ENCODE measurements at regions not wholly inside any gene's neighbourhood (a gene's known extent, or its start where the extent isn't known, plus 50 kb on each side); places are given as distances from the start of the nearest gene placed in this dataset.
"Not testable (repeated sequence)": the region's sequence is repeated elsewhere in the genome, so short reads cannot be mapped to it uniquely, and the experiment has no call there.

DNA sequence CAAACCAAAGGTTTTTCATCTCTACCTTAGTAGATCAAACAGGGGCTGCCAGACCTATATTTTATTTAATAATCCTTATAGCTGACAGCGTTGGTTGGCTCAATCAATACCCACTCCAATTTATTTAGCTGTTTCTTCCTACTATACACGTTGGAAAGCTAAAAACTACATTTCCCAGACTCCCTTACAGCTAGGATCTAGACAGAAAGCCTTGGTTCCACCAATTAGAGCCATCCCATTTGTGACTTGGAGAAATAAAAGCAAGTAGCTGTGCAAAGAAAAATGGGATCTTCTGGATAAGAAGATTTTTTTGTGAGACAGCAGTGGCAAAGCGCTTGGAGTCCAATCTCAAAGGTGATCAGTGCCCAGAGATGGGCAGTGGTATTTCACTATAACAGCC, 331.3 kb upstream of the MEIS1 start:
- Mint-ChIP-seq H3K4me1 (no peaks in the 10 kb centered on the region), H3K4me3 (no peak overlapping the region), H3K27me3 (no peaks in the 10 kb centered on the region), H3K9me3 (no peaks in the 10 kb centered on the region), H3K36me3 (no peaks in the 10 kb centered on the region), H3K27ac (no peak overlapping the region)
- no peak for DNase-seq
- CTCF ChIA-PET = no interaction called here

DNA sequence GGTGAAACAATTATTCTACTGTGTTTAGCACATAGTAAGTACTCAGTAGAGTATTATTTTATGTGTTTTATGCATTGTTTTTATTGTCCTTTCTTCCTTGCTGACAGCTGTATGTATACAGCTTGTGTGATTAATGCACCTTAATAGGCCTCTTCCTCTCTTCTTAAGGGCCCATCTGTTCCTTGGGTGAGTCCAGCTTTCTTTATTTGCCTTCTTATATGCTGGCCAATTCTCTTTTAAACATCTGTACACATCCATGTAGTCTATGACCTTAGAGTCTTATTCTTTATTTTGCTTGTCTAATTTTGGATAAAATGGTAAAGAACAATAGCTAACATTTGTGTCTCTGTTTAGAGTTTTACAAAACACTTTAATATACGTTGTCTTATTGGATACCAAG, 333.7 kb upstream of the MEIS1 start:
- Mint-ChIP-seq H3K9me3 (peaks cover 1% of the 10 kb centered on the region), H3K4me1 (no peaks in the 10 kb centered on the region), H3K27ac (no peak overlapping the region), H3K36me3 (no peaks in the 10 kb centered on the region), H3K4me3 (no peak overlapping the region), H3K27me3 (no peaks in the 10 kb centered on the region)
- DNase-seq = no peak
- CTCF ChIA-PET = interaction anchor here (0.8 kb wide), 1 partner anchor 263 kb away, joined by 3 read pairs; no protein-coding TSS in a partner anchor

DNA sequence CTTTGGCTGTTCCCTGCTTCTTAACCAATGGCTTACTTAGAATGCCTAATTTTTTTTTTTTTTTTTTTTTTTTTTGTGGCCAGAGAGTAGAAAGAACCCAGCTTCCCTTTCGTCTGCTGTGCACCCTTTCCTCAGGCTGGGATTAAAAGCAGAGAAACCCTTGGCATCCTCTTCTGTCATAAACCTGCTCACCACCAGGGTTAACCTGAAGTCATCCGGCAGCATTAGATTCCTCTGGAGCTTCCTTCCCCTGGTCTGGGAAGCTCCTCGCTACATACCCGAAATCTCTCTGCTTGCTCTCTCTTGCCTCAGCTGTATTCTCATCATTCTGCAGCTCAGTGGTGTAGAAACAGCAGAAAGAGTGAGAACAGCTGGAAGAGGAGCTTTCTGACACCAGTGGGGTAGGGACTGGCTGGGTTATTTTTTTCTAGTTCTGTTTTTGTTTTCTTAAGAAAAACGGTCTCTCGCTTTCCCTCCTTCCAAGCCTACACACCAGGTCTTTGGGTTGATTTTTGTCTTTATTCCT, 339.0 kb upstream of the MEIS1 start:
- no peak overlapping the region for H3K4me3 Mint-ChIP-seq
- no peaks in the 10 kb centered on the region for H3K27me3 Mint-ChIP-seq
- no peaks in the 10 kb centered on the region for H3K36me3 Mint-ChIP-seq
- no peaks in the 10 kb centered on the region for H3K4me1 Mint-ChIP-seq
- CTCF ChIA-PET = interaction anchor here (1.3 kb wide), 1 partner anchor 11 kb away, joined by 4 read pairs; no protein-coding TSS in a partner anchor
- peaks cover 9% of the 10 kb centered on the region for H3K9me3 Mint-ChIP-seq
- H3K27ac Mint-ChIP-seq = no peak overlapping the region
- DNase-seq = no peak

DNA sequence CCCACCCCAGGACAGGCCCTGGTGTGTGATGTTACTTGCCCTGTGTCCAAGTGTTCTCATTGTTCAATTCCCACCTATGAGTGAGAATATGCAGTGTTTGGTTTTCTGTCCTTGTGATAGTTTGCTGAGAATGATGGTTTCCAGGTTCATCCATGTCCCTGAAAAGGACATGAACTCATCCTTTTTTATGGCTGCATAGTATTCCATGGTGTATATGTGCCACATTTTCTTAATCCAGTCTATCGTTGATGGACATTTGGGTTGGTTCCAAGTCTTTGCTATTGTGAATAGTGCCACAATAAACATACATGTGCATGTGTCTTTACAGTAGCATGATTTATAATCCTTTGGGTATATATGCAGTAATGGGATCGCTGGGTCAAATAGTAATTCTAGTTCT, 340.2 kb upstream of the MEIS1 start:
- H3K4me1 Mint-ChIP-seq, H3K27ac Mint-ChIP-seq, DNase-seq, H3K27me3 Mint-ChIP-seq, H3K36me3 Mint-ChIP-seq, H3K4me3 Mint-ChIP-seq, CTCF ChIA-PET: not testable (repeated sequence)
- H3K9me3 Mint-ChIP-seq = peaks cover 15% of the 10 kb centered on the region

DNA sequence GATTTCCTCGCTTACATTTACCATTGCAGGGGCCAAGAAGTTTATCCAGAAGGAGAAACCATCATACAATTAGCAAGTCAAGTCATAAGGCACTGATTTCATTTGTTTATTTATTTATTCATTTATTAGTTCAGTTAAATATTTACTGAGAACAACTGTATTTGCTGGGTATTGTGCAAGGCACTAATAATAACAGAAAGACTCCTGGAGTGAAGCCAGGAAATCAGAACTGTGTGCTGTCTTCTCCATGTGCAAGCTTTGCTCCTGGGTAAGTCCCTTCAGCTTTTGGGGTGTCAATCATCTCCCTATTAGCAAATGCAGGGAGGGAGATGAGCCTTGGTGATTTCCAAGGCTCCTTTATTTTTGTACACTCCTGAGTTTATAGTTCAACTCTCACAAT, 341.6 kb upstream of the MEIS1 start:
- Mint-ChIP-seq H3K27me3 (no peaks in the 10 kb centered on the region), H3K36me3 (no peaks in the 10 kb centered on the region), H3K27ac (no peak overlapping the region), H3K4me3 (no peak overlapping the region), H3K9me3 (peaks cover 18% of the 10 kb centered on the region), H3K4me1 (no peaks in the 10 kb centered on the region)
- DNase-seq = no peak
- CTCF ChIA-PET = no interaction called here

DNA sequence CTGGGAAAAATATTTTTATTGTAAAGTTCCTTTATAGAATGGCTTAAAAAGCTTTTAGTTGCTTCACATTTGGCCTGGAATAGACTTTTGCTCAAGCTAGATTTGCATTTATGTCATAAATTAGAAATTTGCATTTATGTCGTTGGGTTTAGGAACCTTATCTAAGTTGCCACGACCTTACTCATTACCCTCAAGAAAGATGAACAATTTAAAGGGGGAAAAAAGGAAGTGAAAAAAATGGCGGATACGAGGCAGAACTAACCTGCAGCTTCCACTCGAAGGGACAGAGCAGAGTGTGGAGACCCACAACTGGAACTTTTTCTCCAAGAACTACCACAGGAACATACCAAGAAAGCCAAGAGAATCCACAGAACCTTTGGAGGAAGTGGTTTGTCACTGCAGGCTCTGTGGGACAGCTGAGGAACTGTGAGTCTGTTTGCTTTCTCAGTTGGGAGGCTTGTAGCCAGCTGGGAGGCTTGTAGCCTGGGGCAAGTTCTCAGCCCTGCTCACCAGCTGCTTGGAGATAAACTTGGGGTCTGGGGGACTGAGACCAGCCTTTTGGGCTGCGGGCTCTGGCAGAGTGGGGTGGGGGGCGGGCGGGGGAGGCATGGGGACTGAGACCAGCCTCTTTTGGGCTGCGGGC, 349.9 kb upstream of the MEIS1 start:
- no peak overlapping the region for H3K27ac Mint-ChIP-seq
- CTCF ChIA-PET = no interaction called here
- H3K4me3 Mint-ChIP-seq = no peak overlapping the region
- H3K9me3 Mint-ChIP-seq = peaks cover 8% of the 10 kb centered on the region
- no peaks in the 10 kb centered on the region for H3K36me3 Mint-ChIP-seq
- H3K27me3 Mint-ChIP-seq = no peaks in the 10 kb centered on the region
- no peak for DNase-seq
- H3K4me1 Mint-ChIP-seq = no peaks in the 10 kb centered on the region

DNA sequence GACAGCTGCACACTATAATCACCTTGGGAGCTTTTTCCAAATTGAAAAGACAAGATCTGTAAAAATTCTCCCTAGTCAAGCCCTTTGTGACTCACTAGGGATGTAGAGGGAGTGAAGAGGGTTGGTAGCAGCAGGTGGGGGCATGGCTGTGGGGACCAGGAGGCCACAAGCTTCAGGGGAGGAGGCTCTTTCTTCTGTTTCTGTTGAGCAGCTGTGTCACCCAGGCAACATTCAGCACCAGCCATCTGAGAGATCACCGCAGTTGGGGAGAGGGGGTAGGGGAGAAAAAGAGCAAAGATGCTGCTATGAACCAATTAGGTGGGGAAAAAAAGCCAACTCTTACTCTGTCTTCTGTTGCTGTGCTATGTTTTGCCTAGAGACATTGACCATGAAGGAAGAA, 352.3 kb upstream of the MEIS1 start:
- H3K4me1 Mint-ChIP-seq = no peaks in the 10 kb centered on the region
- H3K4me3 Mint-ChIP-seq = no peak overlapping the region
- CTCF ChIA-PET = no interaction called here
- H3K9me3 Mint-ChIP-seq = peaks cover 2% of the 10 kb centered on the region
- DNase-seq = no peak
- no peak overlapping the region for H3K27ac Mint-ChIP-seq
- H3K36me3 Mint-ChIP-seq = no peaks in the 10 kb centered on the region
- no peaks in the 10 kb centered on the region for H3K27me3 Mint-ChIP-seq

DNA sequence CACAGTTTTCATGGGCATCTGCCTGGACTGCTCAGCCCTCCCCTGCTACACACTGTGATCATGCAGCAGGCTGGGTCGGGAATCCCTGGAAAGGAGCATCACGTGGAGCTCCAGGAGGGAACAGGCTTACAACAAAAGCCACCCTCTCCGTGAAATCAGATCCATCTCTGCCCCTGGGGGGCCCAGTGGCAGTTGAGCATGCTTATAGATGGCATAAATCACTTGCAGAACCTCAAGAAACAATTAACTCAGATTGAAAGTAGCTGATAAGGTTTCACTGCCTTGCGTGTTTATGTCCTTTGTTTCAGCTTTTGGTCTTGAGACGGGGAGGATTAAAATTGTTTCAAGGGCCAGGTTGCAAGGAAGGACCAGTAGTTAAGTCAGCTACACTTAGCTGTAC, 354.8 kb upstream of the MEIS1 start:
- CTCF ChIA-PET = no interaction called here
- DNase-seq = no peak
- Mint-ChIP-seq H3K9me3 (no peaks in the 10 kb centered on the region), H3K27me3 (no peaks in the 10 kb centered on the region), H3K36me3 (no peaks in the 10 kb centered on the region), H3K4me3 (no peak overlapping the region), H3K4me1 (no peaks in the 10 kb centered on the region), H3K27ac (no peak overlapping the region)

DNA sequence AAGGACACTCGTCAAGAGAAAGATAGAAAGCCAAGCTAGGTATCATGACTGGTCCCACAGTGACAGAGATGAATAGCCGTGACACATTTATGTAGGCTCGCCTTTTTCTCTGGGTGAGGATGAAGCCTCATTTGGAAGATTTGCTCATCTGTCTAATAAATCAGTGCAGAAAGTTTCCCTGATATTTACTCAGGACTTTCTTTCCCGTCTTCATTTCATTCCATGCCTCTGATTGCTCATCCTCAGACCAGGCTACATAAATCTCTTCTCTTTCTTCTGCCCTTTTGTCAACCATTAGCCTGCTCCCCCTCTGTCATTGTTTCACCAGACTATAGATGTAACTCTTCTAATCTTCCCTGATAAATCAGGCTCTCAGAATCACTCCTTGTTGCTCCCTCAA, 361.8 kb upstream of the MEIS1 start:
- Mint-ChIP-seq H3K9me3 (no peaks in the 10 kb centered on the region), H3K36me3 (no peaks in the 10 kb centered on the region), H3K27ac (no peak overlapping the region), H3K27me3 (no peaks in the 10 kb centered on the region), H3K4me1 (no peaks in the 10 kb centered on the region), H3K4me3 (no peak overlapping the region)
- DNase-seq = no peak
- CTCF ChIA-PET = no interaction called here

DNA sequence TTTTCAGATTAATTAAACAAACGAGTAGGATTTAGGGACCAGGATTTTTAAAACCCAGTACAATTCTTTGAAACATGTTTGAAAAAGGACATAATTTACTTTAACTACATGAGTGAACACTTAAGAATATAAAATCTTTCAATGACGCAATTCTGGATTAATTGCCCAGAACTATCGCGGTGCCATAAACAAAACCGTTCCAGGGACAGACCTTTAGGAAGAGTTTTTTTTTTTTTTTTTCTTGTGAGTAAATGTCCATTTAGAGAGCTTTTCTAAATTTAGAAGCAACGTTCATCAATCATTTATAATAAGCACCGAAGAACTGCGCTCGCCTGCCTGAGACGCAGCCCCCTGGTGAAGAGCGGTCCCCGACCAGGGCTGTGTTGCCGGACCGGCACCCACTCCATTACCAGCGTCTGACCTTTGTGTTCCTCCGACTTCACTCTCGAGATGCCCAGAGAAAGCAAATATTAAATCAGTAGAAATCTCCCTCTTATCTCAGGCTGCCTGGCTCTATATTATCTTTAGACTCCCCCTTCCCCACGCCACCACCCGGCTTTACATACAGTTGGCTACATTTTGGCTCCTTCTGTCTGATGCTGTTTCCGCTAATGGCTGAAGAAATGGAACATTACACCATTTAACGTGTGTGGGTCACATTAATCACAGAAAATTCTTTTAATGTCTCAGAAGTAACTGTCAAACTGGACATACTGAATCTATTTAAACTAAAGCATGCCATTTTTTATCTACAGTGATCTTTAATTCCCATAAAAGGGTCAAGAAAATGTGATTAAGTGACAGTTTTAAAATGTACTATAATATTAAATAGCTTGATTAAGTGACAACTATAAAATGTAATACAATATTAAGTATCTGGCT, 364.0 kb upstream of the MEIS1 start:
- no peaks in the 10 kb centered on the region for H3K9me3 Mint-ChIP-seq
- H3K4me1 Mint-ChIP-seq = no peaks in the 10 kb centered on the region
- H3K27ac Mint-ChIP-seq = no peak overlapping the region
- H3K4me3 Mint-ChIP-seq = no peak overlapping the region
- CTCF ChIA-PET = no interaction called here
- no peaks in the 10 kb centered on the region for H3K27me3 Mint-ChIP-seq
- DNase-seq = no peak
- no peaks in the 10 kb centered on the region for H3K36me3 Mint-ChIP-seq

DNA sequence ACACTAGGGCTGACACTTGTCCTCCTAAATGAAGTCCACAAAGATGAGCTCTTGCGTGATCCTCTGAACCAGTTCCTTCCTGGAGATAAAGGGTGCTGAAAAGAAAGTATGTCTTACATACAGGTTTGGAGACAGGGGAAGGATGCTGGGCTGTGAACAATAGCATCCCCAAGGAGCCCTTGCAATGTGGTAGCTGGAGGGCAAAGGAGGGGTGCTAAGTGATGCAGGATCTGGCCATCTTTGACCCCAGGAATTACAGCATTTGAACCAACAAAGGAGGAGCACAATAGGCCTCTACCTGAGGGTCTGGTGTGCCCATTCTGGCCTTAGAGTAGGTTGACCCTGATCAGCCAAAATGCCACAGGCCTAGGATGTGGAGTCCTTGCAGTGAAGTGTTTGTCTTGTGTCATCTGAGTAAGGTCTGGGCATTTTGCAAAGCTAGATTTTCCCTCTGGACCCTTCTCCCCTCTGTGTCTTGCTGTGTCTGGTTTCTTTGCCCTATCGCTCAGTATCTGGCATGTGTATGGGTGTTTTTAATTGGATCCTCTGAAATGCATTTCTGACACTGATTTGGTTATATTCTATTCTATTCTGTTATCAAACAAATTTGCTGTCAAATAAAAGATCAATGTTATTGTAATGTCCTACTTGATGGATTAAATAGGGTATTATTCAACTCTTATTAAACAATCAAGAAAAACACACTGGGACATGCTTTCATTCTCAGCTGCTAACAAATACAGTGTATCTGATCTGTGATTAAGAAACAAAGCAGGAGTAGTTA, 364.8 kb upstream of the MEIS1 start:
- Mint-ChIP-seq H3K9me3 (no peaks in the 10 kb centered on the region), H3K27ac (no peak overlapping the region), H3K27me3 (no peaks in the 10 kb centered on the region), H3K4me3 (no peak overlapping the region), H3K36me3 (no peaks in the 10 kb centered on the region), H3K4me1 (no peaks in the 10 kb centered on the region)
- DNase-seq = no peak
- CTCF ChIA-PET = no interaction called here

DNA sequence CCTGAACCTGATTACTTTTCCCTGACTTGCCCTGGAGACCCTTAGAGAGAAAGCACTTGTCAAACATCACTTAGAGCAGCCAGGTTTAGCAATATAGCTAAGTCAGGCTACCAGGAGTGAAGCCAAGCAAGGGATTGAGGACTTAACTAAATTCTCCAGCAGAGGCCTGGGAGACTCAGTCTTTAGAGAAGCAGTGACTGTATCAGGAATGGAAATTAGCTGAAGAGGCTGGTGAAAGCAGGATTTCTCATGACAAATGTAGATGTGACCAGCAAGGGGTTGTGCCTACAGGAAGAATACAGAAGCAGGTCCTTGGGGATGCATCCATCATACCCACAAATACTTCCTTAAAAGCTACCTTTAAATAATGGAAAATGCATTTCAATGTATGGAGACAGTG, 368.9 kb upstream of the MEIS1 start:
- Mint-ChIP-seq H3K4me3 (no peak overlapping the region), H3K36me3 (no peaks in the 10 kb centered on the region), H3K27me3 (no peaks in the 10 kb centered on the region), H3K27ac (no peak overlapping the region), H3K9me3 (no peaks in the 10 kb centered on the region), H3K4me1 (no peaks in the 10 kb centered on the region)
- CTCF ChIA-PET = no interaction called here
- no peak for DNase-seq

DNA sequence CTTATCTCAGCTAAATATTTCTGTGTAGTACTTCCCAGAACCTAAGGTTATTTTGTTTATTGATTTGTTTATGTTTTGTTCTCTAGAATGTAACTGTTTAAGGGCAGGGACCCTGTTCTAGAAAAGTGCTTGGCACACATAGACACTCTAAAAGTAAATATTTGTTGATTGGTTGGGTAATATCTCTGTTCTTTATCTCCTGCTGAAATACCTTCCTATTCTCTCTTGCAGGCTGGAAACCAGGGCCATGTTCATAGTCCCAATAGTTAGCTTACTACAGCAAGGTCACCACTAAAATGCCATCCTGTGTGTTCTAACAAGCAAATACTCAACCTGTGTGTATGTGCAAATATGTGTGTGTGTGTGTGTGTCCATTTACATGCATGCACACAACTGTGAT, 375.6 kb upstream of the MEIS1 start:
- no peaks in the 10 kb centered on the region for H3K9me3 Mint-ChIP-seq
- no peak for DNase-seq
- H3K36me3 Mint-ChIP-seq = no peaks in the 10 kb centered on the region
- H3K4me1 Mint-ChIP-seq = no peaks in the 10 kb centered on the region
- no peaks in the 10 kb centered on the region for H3K27me3 Mint-ChIP-seq
- no peak overlapping the region for H3K4me3 Mint-ChIP-seq
- CTCF ChIA-PET = no interaction called here
- no peak overlapping the region for H3K27ac Mint-ChIP-seq

DNA sequence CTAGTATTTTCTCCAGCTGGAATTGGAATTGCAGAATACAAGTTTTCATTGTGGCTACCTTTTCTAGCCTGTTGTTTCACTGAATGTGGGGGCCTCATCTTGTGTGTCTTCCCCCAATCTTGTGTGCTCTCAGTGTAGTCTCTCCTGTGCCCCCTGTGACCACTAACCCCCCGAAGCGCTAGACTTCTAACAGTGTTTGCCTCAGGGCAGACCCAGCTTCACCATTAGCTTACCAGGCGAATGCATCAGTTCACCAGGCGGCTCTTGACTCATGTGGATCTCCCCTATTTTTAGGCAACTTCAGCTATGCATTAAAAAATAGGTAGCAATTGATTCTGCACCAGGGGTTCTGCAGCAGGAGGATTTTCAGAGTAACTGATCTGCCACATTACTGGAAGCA, 376.2 kb upstream of the MEIS1 start:
- Mint-ChIP-seq H3K36me3 (no peaks in the 10 kb centered on the region), H3K9me3 (no peaks in the 10 kb centered on the region), H3K27ac (no peak overlapping the region), H3K4me3 (no peak overlapping the region), H3K4me1 (no peaks in the 10 kb centered on the region), H3K27me3 (no peaks in the 10 kb centered on the region)
- no peak for DNase-seq
- CTCF ChIA-PET = no interaction called here

Data from activated naive CD4-positive, alpha-beta T cell treated with anti-CD3 and anti-CD28 coated beads, Interleukin-2, amount 10 ng/mL, durations not matched to agents 7 days and 5 days (primary cell).